GM12878 (cell line): ENCODE measurements at regions not wholly inside any gene's neighbourhood (a gene's known extent, or its start where the extent isn't known, plus 50 kb on each side); places are given as distances from the start of the nearest gene placed in this dataset.

Experiments
- ATAC-seq: fragments of 200-7000 bp; cut with Tn5 transposase; 3 replicates; pipeline ENCODE4 v1.9.1; 2020; ENCODE audit warnings: mild to moderate bottlenecking, moderate library complexity
- BruUV-seq: library from RNA; stranded (reverse); fragments of 400-500 nt; replicated peaks from 2 replicates; lab custom pipeline; 2021; lab: Mats Ljungman, UMichigan
- CTCF ChIA-PET: fragments of 300-600 bp; sonication (Branson Sonifier 250); formaldehyde crosslinking; extraction: SDS; loops from one replicate; lab custom pipeline; 2021; ENCODE audit warnings: inconsistent platforms; lab: Yijun Ruan, JAX
- POLR2A ChIA-PET: fragments of 350-600 bp; formaldehyde crosslinking; extraction: SDS; loops from one replicate; lab custom pipeline; 2021; ENCODE audit warnings: inconsistent platforms; lab: Charles Lee
- RAD21 ChIA-PET: fragments of 300-600 bp; sonication (Branson Sonifier 250); formaldehyde crosslinking; loops from one replicate; lab custom pipeline; 2023; ENCODE audit warnings: antibody characterized with exemption; ENCODE audit not compliant: unreplicated experiment; lab: Charles Lee
- SMC1A ChIA-PET: fragments of 300-600 bp; sonication (Branson Sonifier 250); formaldehyde crosslinking; loops from one replicate; lab custom pipeline; 2023; ENCODE audit not compliant: unreplicated experiment, uncharacterized antibody; lab: Charles Lee
- DNase-seq: peaks from one replicate; pipeline ENCODE4 v3.0.0-alpha.2; 2011; ENCODE audit warnings: low read depth, low spot score
- FAIRE-seq: peaks from 3 replicates; lab custom pipeline; 2011; peaks lifted over from hg19 to GRCh38; lab: Jason Lieb, UNC
- H2AFZ ChIP-seq: 2 replicates; pipeline ENCODE4 v1.6.0; 2011; ENCODE audit warnings: low read depth, low read length, control low read depth; ENCODE audit not compliant: control insufficient read depth
- H3K27ac ChIP-seq: 2 replicates; pipeline ENCODE4 v1.5.1; 2011; ENCODE audit warnings: control low read depth; ENCODE audit not compliant: control insufficient read depth, insufficient read depth
- H3K27me3 ChIP-seq, 2 experiments: replicated peaks in 1 of 2; 2 replicates each; pipeline versions ENCODE4 v1.6.0 to v1.6.1; 2011; ENCODE audit warnings: low read length in 1 of 2; ENCODE audit not compliant: control insufficient read depth in 2 of 2, insufficient read depth in 2 of 2
- H3K36me3 ChIP-seq, 2 experiments: 2 replicates each; pipeline ENCODE4 v1.5.1; 2011; ENCODE audit warnings: low read length in 1 of 2; ENCODE audit not compliant: control insufficient read depth in 2 of 2, insufficient read depth in 2 of 2
- H3K4me1 ChIP-seq: 2 replicates; pipeline ENCODE4 v1.6.1; 2011; ENCODE audit warnings: mild to moderate bottlenecking, low read length, moderate library complexity, mixed read lengths; ENCODE audit not compliant: control insufficient read depth, insufficient read depth
- H3K4me2 ChIP-seq: 2 replicates; pipeline ENCODE4 v1.6.0; 2011; ENCODE audit warnings: control low read depth; ENCODE audit not compliant: control insufficient read depth, insufficient read depth
- H3K4me3 ChIP-seq: fragments of 200-600 bp; sonication (generic); 2 replicates; pipeline ENCODE4 v1.5.1; 2016
- H3K79me2 ChIP-seq: 2 replicates; pipeline ENCODE4 v1.6.0; 2011; ENCODE audit warnings: low read length; ENCODE audit not compliant: control insufficient read depth, insufficient read depth
- H3K9ac ChIP-seq: 2 replicates; pipeline ENCODE4 v1.8.0; 2011; ENCODE audit warnings: low read length, control low read depth, mixed read lengths; ENCODE audit not compliant: control insufficient read depth, insufficient read depth
- H3K9me3 ChIP-seq: replicated peaks from 3 replicates; pipeline ENCODE4 v1.5.1; 2011; ENCODE audit warnings: mild to moderate bottlenecking, low read length; ENCODE audit not compliant: control insufficient read depth, insufficient read depth
- H4K20me1 ChIP-seq: 2 replicates; pipeline ENCODE4 v1.6.0; 2011; ENCODE audit not compliant: control insufficient read depth, insufficient read depth
- ATF2 ChIP-seq: IDR thresholded peaks from 2 replicates; pipeline ENCODE4 v1.6.1; 2012; ENCODE audit warnings: low read length, inconsistent platforms
- ATF3 ChIP-seq: IDR thresholded peaks from 2 replicates; pipeline ENCODE4 v1.6.1; 2011; ENCODE audit warnings: low read depth, mild to moderate bottlenecking, low read length, moderate library complexity, borderline replicate concordance; ENCODE audit errors: extremely low read depth
- CBFB ChIP-seq: IDR thresholded peaks from 2 replicates; pipeline ENCODE4 v1.6.1; 2016; ENCODE audit warnings: antibody characterized with exemption, low read depth
- E2F4 ChIP-seq: IDR thresholded peaks from 2 replicates; pipeline ENCODE4 v1.6.1; 2012; ENCODE audit warnings: low read depth, low read length, improper control_type of control experiment
- GABPA ChIP-seq: IDR thresholded peaks from 2 replicates; pipeline ENCODE4 v1.6.1; 2014; ENCODE audit warnings: antibody characterized with exemption, low read depth, mild to moderate bottlenecking, inconsistent platforms
- MXI1 ChIP-seq: fragments of 150-350 bp; IDR thresholded peaks from 2 replicates; pipeline ENCODE4 v1.6.1; 2011; ENCODE audit warnings: low read depth, mild to moderate bottlenecking, inconsistent platforms, low read length, improper control_type of control experiment
- MYB ChIP-seq: fragments of 150-350 bp; IDR thresholded peaks from 2 replicates; pipeline ENCODE4 v1.6.1; 2014; ENCODE audit warnings: mild to moderate bottlenecking, low read depth, low read length, borderline replicate concordance
- MYC ChIP-seq: IDR thresholded peaks from 2 replicates; pipeline ENCODE4 v1.6.1; 2011; ENCODE audit warnings: mild to moderate bottlenecking, low read length, moderate library complexity, inconsistent platforms; ENCODE audit not compliant: insufficient read depth, insufficient replicate concordance, insufficient read length, severe bottlenecking
- NFXL1 ChIP-seq: fragments of 450-650 bp; IDR thresholded peaks from 2 replicates; pipeline ENCODE4 v1.6.1; 2017; ENCODE audit warnings: antibody characterized with exemption, mild to moderate bottlenecking, borderline replicate concordance
- POLR2AphosphoS2 ChIP-seq: IDR thresholded peaks from 2 replicates; pipeline ENCODE4 v1.6.1; 2011; ENCODE audit warnings: low read depth, mild to moderate bottlenecking, low read length, improper control_type of control experiment, moderate library complexity
- RAD21 ChIP-seq: IDR thresholded peaks from 2 replicates; pipeline ENCODE4 v1.6.1; 2011; ENCODE audit warnings: mild to moderate bottlenecking, low read depth, low read length, moderate library complexity; ENCODE audit not compliant: insufficient read depth
- RB1 ChIP-seq: fragments of 450-650 bp; formaldehyde crosslinking; IDR thresholded peaks from 2 replicates; pipeline ENCODE4 v1.6.1; 2017; ENCODE audit warnings: mild to moderate bottlenecking, borderline replicate concordance
- REST ChIP-seq: IDR thresholded peaks from 2 replicates; pipeline ENCODE4 v1.6.1; 2012; ENCODE audit warnings: mild to moderate bottlenecking, low read depth, low read length
- SMAD5 ChIP-seq: IDR thresholded peaks from 2 replicates; pipeline ENCODE4 v1.6.1; 2016; ENCODE audit warnings: antibody characterized with exemption, low read depth
- SUPT20H ChIP-seq: IDR thresholded peaks from 2 replicates; pipeline ENCODE4 v1.6.1; 2011; ENCODE audit warnings: low read depth, mild to moderate bottlenecking, low read length, moderate library complexity, borderline replicate concordance; ENCODE audit not compliant: control insufficient read depth
- in situ Hi-C: fragments of 300-500 bp; cut with MboI; formaldehyde crosslinking; loops from 9 replicates; pipeline ENCODE4 v1.14.3; 2018; ENCODE audit warnings: mixed read lengths
- intact Hi-C: fragments of 100-400 bp; cut with micrococcal nuclease; formaldehyde crosslinking; loops from one replicate; pipeline ENCODE4 v1.14.2; 2022; ENCODE audit not compliant: unreplicated experiment

- no peak for TF ChIP-seq ATF3
- TF ChIP-seq ATF2, result no peak
- TF ChIP-seq CBFB, result no peak
- no peak for TF ChIP-seq MYB
- TF ChIP-seq POLR2AphosphoS2, result no peak
- TF ChIP-seq MYC, result no peak
- TF ChIP-seq E2F4, result no peak
- no peak for TF ChIP-seq MXI1
- TF ChIP-seq SUPT20H, result no peak
Measured at GRCh38 chr3:175916191-175916934, 1057.2 kb downstream of the NAALADL2 start (continued).

- intact Hi-C loops (no loop called here), in situ Hi-C loops (no loop called here)
- no peaks in the 10 kb centered on the region for H3K36me3 ChIP-seq
- no peaks in the 10 kb centered on the region for H3K79me2 ChIP-seq
- ChIA-PET SMC1A (no interaction called here), RAD21 (no interaction called here), CTCF (no interaction called here), POLR2A (no interaction called here)
- no TSS peak for BruUV-seq
- no peaks in the 10 kb centered on the region; the same call in 2 of the 3 replicates for H3K9me3 ChIP-seq
- H3K4me3 ChIP-seq, result no peak overlapping the region
- DNase-seq (no peak), ATAC-seq (peak; percentile 65), FAIRE-seq (no peak)
- H3K27ac ChIP-seq, result no peak overlapping the region
- H3K4me2 ChIP-seq, result no peak overlapping the region
- H2AFZ ChIP-seq, result no peak overlapping the region
- H3K9ac ChIP-seq, result no peak overlapping the region
- H4K20me1 ChIP-seq, result no peaks in the 10 kb centered on the region
- no peaks in the 10 kb centered on the region for H3K4me1 ChIP-seq
- H3K27me3 ChIP-seq, result no peaks in the 10 kb centered on the region
- TF ChIP-seq REST (no peak), RAD21 (no peak), SMAD5 (no peak), E2F4 (no peak), GABPA (no peak), NFXL1 (no peak), RB1 (no peak)
Measured at GRCh38 chr3:175914785-175915184, 1055.7 kb downstream of the NAALADL2 start.
